Upper lobe of left lung (tissue), 4 donors: ENCODE measurements at regions not wholly inside any gene's neighbourhood (a gene's known extent, or its start where the extent isn't known, plus 50 kb on each side); places are given as distances from the start of the nearest gene placed in this dataset.

Experiments
- CTCF ChIP-seq, 6 experiments: fragments of 450-650 bp in 4 of 6; fragments of 200-600 bp in 2 of 6; sonication (generic) in 2 of 6; IDR thresholded peaks; one replicate each; pipeline ENCODE4 v1.5.1; 2016 to 2019; ENCODE audit warnings: antibody characterized with exemption in 6 of 6
- EP300 ChIP-seq, 4 donors: sonication (generic); formaldehyde crosslinking; IDR thresholded peaks; one replicate each; pipeline ENCODE4 v1.5.1; 2017; ENCODE audit warnings: antibody characterized with exemption in 4 of 4, control low read depth in 2 of 4

DNA sequence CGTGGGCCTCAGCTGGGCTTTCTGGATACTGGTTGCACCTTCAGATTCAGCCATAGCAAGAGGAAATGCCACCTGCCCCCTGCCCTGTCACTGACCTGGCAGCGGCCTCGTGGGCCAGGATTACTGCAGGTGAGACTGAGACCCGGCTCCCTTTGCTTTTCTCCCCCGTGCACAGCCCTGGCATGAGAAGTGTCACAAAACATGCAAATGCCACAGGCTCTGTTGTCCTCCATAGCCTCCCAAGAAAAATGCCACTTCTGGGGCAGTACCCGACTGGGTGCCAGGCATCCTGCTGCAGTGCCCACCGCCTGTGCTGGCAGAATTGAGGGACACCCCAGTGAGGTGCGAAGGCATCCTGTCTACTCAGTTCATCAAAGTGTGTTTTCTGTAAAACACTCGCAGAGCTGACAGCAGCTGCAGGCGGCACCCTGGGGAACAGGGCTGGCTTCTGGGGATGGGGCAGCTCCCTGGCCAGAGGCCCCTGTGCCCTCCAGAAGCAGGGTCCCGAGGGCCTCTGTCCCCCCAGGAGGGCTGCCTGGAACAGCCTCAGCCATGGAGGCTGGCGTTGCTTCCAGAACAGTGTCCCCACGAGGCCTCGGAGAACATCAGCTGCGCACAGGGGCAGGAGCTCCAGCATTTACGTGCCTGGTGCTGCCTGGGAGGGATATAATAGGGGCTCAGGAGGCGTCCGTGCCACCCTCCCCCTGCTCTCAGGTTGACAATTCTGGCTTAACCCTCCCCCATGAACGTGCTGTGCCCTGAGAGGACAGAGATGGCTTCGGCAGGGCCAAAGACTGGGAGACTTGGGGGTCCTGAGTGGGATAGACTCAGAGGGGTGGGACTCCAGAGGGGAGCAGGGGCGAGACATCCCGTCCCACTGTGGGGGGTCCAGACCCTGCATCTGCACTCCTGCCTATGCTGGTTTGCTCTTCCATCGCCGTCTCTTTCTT lies 99.5 kb upstream of the NKX1-1 start:
- no peak for TF ChIP-seq CTCF (IDR thresholded peaks at IDR 0.05)
- TF ChIP-seq EP300 (IDR thresholded peaks at IDR 0.05), result no peak
